HCT116 (cell line): ENCODE measurements at regions not wholly inside any gene's neighbourhood (a gene's known extent, or its start where the extent isn't known, plus 50 kb on each side); places are given as distances from the start of the nearest gene placed in this dataset.

ENCODE experiments used
- ATAC-seq: fragments of 200-7000 bp; cut with Tn5 transposase; 2 replicates; pipeline ENCODE4 v1.9.1; 2020; ENCODE audit warnings: mild to moderate bottlenecking, moderate library complexity
- BruUV-seq: library from RNA; stranded (reverse); fragments of 400-500 nt; replicated peaks from 2 replicates; lab custom pipeline; 2021; lab: Mats Ljungman, UMichigan
- CTCF ChIA-PET: fragments of 300-600 bp; sonication (Branson Sonifier 250); formaldehyde crosslinking; loops from one replicate; lab custom pipeline; 2021; ENCODE audit warnings: antibody characterized with exemption; lab: Charles Lee
- POLR2A ChIA-PET: fragments of 300-600, 350-600 bp; sonication (Branson Sonifier 250); formaldehyde crosslinking; loops from one replicate; lab custom pipeline; 2021; ENCODE audit warnings: antibody characterized with exemption; lab: Charles Lee
- RAD21 ChIA-PET, 2 experiments: fragments of 300-600 bp; sonication (Branson Sonifier 250); formaldehyde crosslinking; loops; one replicate each; lab custom pipeline; 2023; ENCODE audit warnings: low total read pairs in 2 of 2; ENCODE audit not compliant: uncharacterized antibody in 2 of 2, unreplicated experiment in 2 of 2, low non-redundant PET in 1 of 2; lab: Charles Lee
- DNase-seq: peaks from one replicate; pipeline ENCODE4 v3.0.0-alpha.2; 2010; ENCODE audit warnings: low read depth, low spot score
- H2AFZ ChIP-seq: fragments of 200-600 bp; shearing (Covaris generic), sonication (generic); 2 replicates; pipeline ENCODE4 v1.6.1; 2017; ENCODE audit warnings: low read depth, mixed run types, mixed read lengths, antibody characterized with exemption, low read length; ENCODE audit not compliant: poor library complexity, severe bottlenecking
- H3K27ac ChIP-seq: 2 replicates; pipeline ENCODE4 v1.5.1; 2012; ENCODE audit warnings: low read depth, low read length
- H3K27me3 ChIP-seq: fragments of 200-600 bp; sonication (generic); 2 replicates; pipeline ENCODE4 v1.6.1; 2016; ENCODE audit warnings: mixed run types, low read length, mixed read lengths; ENCODE audit not compliant: insufficient read depth
- H3K36me3 ChIP-seq, 2 experiments: fragments of 200-500 bp in 1 of 2; fragments of 200-600 bp in 1 of 2; sonication (Bioruptor generic) in 1 of 2; sonication (generic) in 1 of 2; 2 replicates each; pipeline versions ENCODE4 v1.5.1 to v1.6.1; 2014 to 2016; ENCODE audit warnings: low read length in 2 of 2, inconsistent platforms in 1 of 2, mixed read lengths in 1 of 2, mixed run types in 1 of 2; ENCODE audit not compliant: insufficient read depth in 2 of 2, control insufficient read depth in 1 of 2
- H3K4me1 ChIP-seq, 2 experiments: fragments of 200-600 bp in 1 of 2; sonication (generic) in 1 of 2; 2 replicates each; pipeline versions ENCODE4 v1.5.1 to v1.6.1; 2012 to 2017; ENCODE audit warnings: low read length in 2 of 2, inconsistent platforms in 1 of 2, mild to moderate bottlenecking in 1 of 2, mixed read lengths in 1 of 2, mixed run types in 1 of 2, moderate library complexity in 1 of 2; ENCODE audit not compliant: insufficient read depth in 2 of 2, control insufficient read depth in 1 of 2
- H3K4me2 ChIP-seq: fragments of 200-600 bp; sonication (generic); 2 replicates; pipeline ENCODE4 v1.6.1; 2017; ENCODE audit warnings: mixed run types, low read length, mixed read lengths
- H3K4me3 ChIP-seq, 2 experiments: fragments of 200-600 bp in 1 of 2; sonication (generic) in 1 of 2; replicated peaks in 1 of 2; 2 replicates each; pipeline ENCODE4 v1.5.1; 2011 to 2016; ENCODE audit warnings: low read length in 2 of 2, control low read depth in 1 of 2, low read depth in 1 of 2, mild to moderate bottlenecking in 1 of 2, mixed read lengths in 1 of 2, mixed run types in 1 of 2
- H3K79me2 ChIP-seq: fragments of 200-600 bp; sonication (generic); 2 replicates; pipeline ENCODE4 v1.6.1; 2017; ENCODE audit warnings: mild to moderate bottlenecking, mixed run types, low read length, moderate library complexity, mixed read lengths; ENCODE audit not compliant: insufficient read depth
- H3K9ac ChIP-seq: fragments of 200-600 bp; sonication (generic); 2 replicates; pipeline ENCODE4 v1.6.1; 2016; ENCODE audit warnings: low read length, mixed read lengths
- H3K9me2 ChIP-seq: fragments of 200-600 bp; sonication (generic), shearing (Covaris generic); 2 replicates; pipeline ENCODE4 v1.6.1; 2017; ENCODE audit warnings: mixed run types, mild to moderate bottlenecking, moderate library complexity; ENCODE audit not compliant: insufficient read depth
- H3K9me3 ChIP-seq, 2 experiments: fragments of 200-500 bp in 1 of 2; fragments of 200-600 bp in 1 of 2; sonication (Bioruptor generic) in 1 of 2; sonication (generic) in 1 of 2; 2 replicates each; pipeline ENCODE4 v1.6.1; 2014 to 2017; ENCODE audit warnings: low read length in 2 of 2, mixed read lengths in 2 of 2, inconsistent platforms in 1 of 2, low read depth in 1 of 2, mild to moderate bottlenecking in 1 of 2, mixed run types in 1 of 2, moderate library complexity in 1 of 2; ENCODE audit not compliant: control insufficient read depth in 1 of 2, insufficient read depth in 1 of 2
- H4K20me1 ChIP-seq: fragments of 200-600 bp; sonication (generic), shearing (Covaris generic); 2 replicates; pipeline ENCODE4 v1.6.1; 2017; ENCODE audit warnings: mixed run types, mild to moderate bottlenecking, moderate library complexity; ENCODE audit not compliant: insufficient read depth
- CBX3 ChIP-seq: IDR thresholded peaks from 2 replicates; pipeline ENCODE4 v1.6.1; 2012; ENCODE audit warnings: low read depth
- CEBPB ChIP-seq: IDR thresholded peaks from 2 replicates; pipeline ENCODE4 v1.6.1; 2012; ENCODE audit warnings: low read depth
- CTCF ChIP-seq, 3 experiments: fragments of 200-600 bp in 1 of 3; sonication (generic) in 1 of 3; IDR thresholded peaks in 2 of 3; conservative IDR thresholded peaks in 1 of 3; 2 replicates each; pipeline ENCODE4 v1.5.1; 2012 to 2017; ENCODE audit warnings: low read depth in 2 of 3, low read length in 2 of 3, antibody characterized with exemption in 1 of 3, borderline replicate concordance in 1 of 3, control low read depth in 1 of 3, mild to moderate bottlenecking in 1 of 3, mixed read lengths in 1 of 3, mixed run types in 1 of 3, moderate library complexity in 1 of 3; ENCODE audit not compliant: insufficient read depth in 1 of 3
- EZH2 ChIP-seq: fragments of 200-600 bp; sonication (generic); IDR thresholded peaks from 2 replicates; pipeline ENCODE4 v1.6.1; 2017; ENCODE audit warnings: antibody characterized with exemption, mixed run types
- EZH2phosphoT487 ChIP-seq: fragments of 200-600 bp; IDR thresholded peaks from 2 replicates; pipeline ENCODE4 v1.6.1; 2018; ENCODE audit warnings: antibody characterized with exemption, borderline replicate concordance
- POLR2A ChIP-seq: IDR thresholded peaks from 2 replicates; pipeline ENCODE4 v1.7.0; 2011; ENCODE audit warnings: borderline replicate concordance; ENCODE audit not compliant: insufficient read depth, insufficient read length; ENCODE audit errors: extremely low read depth
- POLR2AphosphoS5 ChIP-seq: IDR thresholded peaks from 2 replicates; pipeline ENCODE4 v1.6.1; 2011; ENCODE audit warnings: mild to moderate bottlenecking, low read depth, low read length, moderate library complexity
- REST ChIP-seq: IDR thresholded peaks from 2 replicates; pipeline ENCODE4 v1.6.1; 2012; ENCODE audit warnings: low read depth
- SP1 ChIP-seq: IDR thresholded peaks from 2 replicates; pipeline ENCODE4 v1.6.1; 2012; ENCODE audit warnings: low read depth
- SRF ChIP-seq: IDR thresholded peaks from 2 replicates; pipeline ENCODE4 v1.6.1; 2012; ENCODE audit warnings: low read depth
- TCF7L2 ChIP-seq: IDR thresholded peaks from 2 replicates; pipeline ENCODE4 v1.7.0; 2011; ENCODE audit warnings: borderline replicate concordance, inconsistent platforms; ENCODE audit not compliant: insufficient read depth, insufficient read length; ENCODE audit errors: extremely low read depth
- ZBTB33 ChIP-seq: IDR thresholded peaks from 2 replicates; pipeline ENCODE4 v1.6.1; 2011; ENCODE audit warnings: mild to moderate bottlenecking, low read length, moderate library complexity; ENCODE audit not compliant: insufficient replicate concordance; ENCODE audit errors: extremely low read depth
- intact Hi-C: fragments of 100-400 bp; cut with micrococcal nuclease; formaldehyde crosslinking; loops from 2 replicates; pipeline ENCODE4 v1.10.0; 2022

GRCh38 chr7:131726686-131727085 is 170.3 kb upstream of the PODXL start:
- TF ChIP-seq POLR2AphosphoS5 (no peak), POLR2A (no peak), CTCF (IDR thresholded peaks at IDR 0.05 in 2 of 3, conservative IDR thresholded peaks at IDR 0.05 in 1 of 3; ENCODE audit: borderline replicate concordance in 1 of 3, insufficient read depth in 1 of 3, low read depth in 2 of 3, low read length in 2 of 3) (no peak), CEBPB (no peak), EZH2phosphoT487 (no peak), CBX3 (no peak), SP1 (no peak), EZH2 (no peak), SRF (no peak), ZBTB33 (no peak), TCF7L2 (no peak), REST (no peak)
- Histone ChIP-seq H3K4me3 (no peak overlapping the region), H2AFZ (no peak overlapping the region), H3K79me2 (no peaks in the 10 kb centered on the region), H3K9me2 (no peaks in the 10 kb centered on the region), H4K20me1 (no peaks in the 10 kb centered on the region), H3K9me3 (no peaks in the 10 kb centered on the region), H3K36me3 (no peaks in the 10 kb centered on the region), H3K4me2 (no peak overlapping the region), H3K27me3 (peaks cover 49% of the 10 kb centered on the region; the same call in 1 of the 2 replicates), H3K4me1 (no peaks in the 10 kb centered on the region), H3K27ac (no peak overlapping the region), H3K9ac (no peak overlapping the region)
- ATAC-seq, result no peak
- intact Hi-C loops, result no loop called here
- ChIA-PET POLR2A (no interaction called here), CTCF (no interaction called here), RAD21 (no interaction called here)
- no TSS peak for BruUV-seq
- DNase-seq, result no peak
